SK-N-SH treated with all-trans-retinoic acid at 6 μM for 48 hours (cell line): ENCODE measurements at regions not wholly inside any gene's neighbourhood (a gene's known extent, or its start where the extent isn't known, plus 50 kb on each side); places are given as distances from the start of the nearest gene placed in this dataset.

Source experiments
- RARB ChIP-seq: fragments of 250-450 bp; sonication (Bioruptor Pico); IDR thresholded peaks from 2 replicates; pipeline ENCODE4 v1.8.0; 2021; ENCODE audit warnings: mild to moderate bottlenecking, moderate library complexity
- ZFP3 ChIP-seq: fragments of 250-450 bp; sonication (Bioruptor Pico); IDR thresholded peaks from 2 replicates; pipeline ENCODE4 v1.5.0; 2020; ENCODE audit warnings: mild to moderate bottlenecking, moderate library complexity

- TF ChIP-seq ZFP3 (CRISPR knock-in tag) (no peak), RARB (CRISPR knock-in tag) (no peak)
These were observed 61.1 kb upstream of the SV2C start for GRCh38 chr5:76021936-76022584.
